ENCODE measurements at regions not wholly inside any gene's neighbourhood (a gene's known extent, or its start where the extent isn't known, plus 50 kb on each side); places are given as distances from the start of the nearest gene placed in this dataset.
"Not testable (repeated sequence)": the region's sequence is repeated elsewhere in the genome, so short reads cannot be mapped to it uniquely, and the experiment has no call there.

DNA sequence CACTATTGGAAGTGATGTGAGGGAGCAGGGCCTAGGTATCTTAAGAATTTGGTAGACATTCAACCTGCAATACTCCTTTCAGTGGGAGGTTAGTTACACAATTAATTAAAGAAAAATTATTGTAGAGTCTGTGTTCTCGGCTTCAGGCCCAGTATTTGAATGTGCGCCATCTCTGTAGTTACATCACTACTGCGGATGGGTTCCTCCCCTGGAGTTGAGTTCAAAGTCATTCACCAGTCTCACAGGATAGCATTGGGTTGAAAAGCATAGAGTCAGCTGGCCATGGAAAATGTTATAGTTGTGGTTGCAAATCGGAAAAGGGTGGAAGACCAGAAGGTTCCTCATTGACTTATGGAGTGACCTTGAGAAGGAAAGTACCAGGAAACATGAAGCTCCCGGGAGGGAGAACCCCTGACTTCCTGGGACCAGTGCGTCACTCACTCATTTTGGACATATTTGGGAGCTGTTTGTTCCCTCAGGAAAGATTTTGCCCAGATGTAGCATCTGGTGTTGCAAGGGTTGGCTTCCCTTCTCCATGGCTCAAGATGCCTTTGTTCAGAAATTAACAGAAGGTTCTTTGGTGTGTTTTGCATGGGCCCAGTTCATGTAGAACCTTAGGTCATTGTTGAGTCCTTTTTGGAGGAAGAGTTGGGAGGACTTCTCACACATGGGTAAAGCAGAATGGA lies 111.8 kb downstream of the SRGAP2 start:
- DNase-seq = not testable (repeated sequence)

DNA sequence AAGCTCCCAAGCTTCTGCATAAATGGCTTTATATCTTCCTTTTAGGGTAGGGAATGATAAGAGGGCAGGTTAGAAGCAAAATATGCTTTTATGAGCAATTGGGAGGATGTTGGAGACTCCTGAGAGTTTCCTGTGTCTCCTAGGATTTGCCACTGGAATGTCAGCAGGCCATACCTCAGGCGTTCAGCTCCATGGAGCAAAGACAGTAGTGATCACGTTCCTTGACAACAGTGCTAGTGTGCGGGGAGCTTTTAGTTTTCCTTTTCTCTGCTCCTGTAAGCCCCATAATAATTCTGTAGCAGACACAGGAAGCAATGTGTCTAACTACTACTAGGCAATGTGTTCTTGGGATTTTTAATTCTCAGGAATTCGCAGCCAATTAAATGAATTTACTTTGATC lies 113.6 kb downstream of the SRGAP2 start:
- not testable (repeated sequence) for DNase-seq

DNA sequence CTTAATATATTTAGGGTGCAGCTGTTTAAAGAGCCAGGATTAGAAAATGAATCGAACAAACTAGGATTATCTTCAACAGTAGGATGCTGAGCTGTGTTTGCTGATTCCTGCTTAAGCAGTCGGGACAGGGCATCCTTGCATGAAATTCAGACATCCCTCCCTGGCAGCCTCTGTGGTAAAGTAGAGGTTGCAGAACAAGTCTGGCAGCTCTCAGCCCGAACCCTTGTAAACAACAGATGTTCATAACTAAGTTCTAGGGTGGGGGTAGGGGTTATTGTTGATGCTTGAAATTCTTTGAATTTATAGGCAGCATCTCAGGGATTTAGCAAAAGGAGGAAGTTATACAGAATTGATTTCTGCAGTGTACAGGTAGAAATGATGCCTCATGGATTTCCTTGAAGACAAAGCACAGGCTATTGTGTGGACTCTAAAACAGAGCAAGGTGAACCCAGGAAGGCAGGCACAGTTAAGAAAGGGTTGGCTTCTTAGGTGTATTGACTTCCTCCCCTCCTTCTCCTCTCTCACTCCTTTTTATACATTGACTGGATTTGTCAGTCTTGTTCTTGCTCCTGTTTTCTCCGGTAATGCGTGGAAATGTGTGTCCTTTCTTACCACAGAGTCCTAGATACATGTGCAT lies 114.7 kb downstream of the SRGAP2 start:
- DNase-seq = not testable (repeated sequence)

DNA sequence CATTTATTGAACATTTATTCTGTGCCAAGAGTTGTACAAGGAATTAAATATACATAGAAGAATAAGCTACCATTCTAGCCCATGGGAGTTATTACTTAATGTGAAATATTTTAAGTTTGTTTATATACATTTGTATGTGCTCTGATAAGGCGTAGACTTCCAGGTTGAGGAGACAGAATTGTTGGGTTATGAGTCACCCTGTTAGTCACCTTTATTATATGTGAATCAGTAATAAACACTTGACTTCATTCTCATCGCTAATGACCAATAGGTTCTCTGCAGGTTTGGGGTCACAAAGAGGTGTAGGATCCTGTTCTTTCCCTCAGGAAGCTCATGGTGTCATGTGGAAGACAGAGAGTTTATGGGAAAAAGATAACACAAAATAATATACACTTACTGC lies 116.9 kb downstream of the SRGAP2 start:
- DNase-seq = not testable (repeated sequence)

DNA sequence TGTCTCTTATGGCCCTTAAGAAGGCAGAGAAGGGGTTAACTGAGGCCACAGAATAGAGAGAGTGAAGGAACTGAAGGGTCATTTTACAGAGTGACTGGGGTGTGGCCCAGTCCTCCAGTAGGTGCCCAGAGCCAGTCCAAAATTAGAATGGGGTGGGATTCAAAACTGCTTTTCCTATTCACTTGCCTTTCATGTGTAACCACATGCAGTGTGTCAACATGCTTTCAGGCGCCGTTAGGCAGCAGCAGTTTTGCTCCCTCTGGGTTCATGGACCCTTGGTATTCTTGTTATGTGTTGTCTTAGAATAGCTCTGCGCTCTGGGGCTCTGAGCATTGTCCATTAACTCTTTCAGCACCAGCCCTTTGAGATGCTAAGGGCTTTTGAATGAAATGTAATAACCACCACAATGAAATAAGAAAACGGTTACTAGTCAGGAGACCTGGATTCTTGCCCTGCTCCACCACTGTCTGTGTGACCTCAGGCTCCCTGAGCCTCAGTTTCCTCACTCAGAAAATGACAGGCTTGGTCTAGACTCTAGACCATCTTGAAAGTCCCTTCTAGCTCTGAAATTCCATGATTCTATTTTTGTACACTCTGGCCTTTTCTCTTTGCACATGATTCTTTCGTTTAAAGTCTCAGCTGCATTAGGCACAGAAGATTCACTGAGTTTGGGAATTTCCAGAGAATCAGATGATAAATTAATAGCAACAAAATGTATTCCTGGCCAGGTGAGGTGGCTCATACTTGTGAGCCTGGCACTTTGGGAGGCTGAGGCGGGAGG lies 123.0 kb downstream of the SRGAP2 start:
- not testable (repeated sequence) for DNase-seq

DNA sequence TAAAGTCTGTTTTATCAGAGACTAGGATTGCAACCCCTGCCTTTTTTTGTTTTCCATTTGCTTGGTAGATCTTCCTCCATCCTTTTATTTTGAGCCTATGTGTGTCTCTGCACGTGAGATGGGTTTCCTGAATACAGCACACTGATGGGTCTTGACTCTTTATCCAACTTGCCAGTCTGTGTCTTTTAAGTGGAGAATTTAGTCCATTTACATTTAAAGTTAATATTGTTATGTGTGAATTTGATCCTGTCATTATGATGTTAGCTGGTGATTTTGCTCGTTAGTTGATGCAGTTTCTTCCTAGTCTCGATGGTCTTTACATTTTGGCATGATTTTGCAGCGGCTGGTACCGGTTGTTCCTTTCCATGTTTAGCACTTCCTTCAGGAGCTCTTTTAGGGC lies 128.3 kb downstream of the SRGAP2 start:
- not testable (repeated sequence) for DNase-seq

DNA sequence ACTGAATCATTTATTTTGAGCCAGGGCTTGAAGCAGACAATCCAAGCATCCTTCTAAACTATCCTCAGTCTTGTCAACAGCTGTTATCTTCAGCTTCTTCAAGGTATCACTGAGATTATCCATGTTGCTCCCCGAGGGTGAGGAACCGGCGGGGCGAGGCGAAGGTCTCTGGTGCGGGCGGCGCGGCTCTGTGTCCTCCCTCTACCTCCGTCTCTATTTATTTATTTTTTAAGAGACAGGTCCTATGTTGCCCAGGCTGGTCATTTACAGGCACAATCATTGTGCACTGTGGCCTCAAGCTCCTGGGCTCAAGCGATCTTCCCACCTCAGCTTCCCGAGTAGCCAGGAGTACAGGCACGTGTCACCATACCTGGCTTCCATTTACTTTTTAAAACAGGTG lies 130.0 kb downstream of the SRGAP2 start:
- DNase-seq = not testable (repeated sequence)

DNA sequence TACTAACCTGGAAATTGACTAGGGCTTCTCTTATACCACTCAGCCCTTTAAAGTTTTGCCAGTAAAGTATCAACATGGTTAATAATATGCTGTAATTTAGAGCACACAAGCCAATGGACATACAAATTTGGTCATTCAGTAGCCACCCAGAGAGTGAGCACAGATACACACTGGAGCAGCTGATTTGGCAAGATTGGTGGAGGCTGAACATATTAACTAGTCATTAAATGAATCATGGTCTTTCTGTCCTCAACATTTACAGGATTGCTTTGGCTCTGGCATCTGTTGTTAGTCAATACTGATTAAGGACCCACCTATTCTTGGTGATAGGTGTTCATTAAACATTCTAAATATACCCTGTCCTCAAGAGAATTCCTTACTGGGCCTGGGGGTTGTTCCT lies 130.6 kb downstream of the SRGAP2 start:
- not testable (repeated sequence) for DNase-seq

DNA sequence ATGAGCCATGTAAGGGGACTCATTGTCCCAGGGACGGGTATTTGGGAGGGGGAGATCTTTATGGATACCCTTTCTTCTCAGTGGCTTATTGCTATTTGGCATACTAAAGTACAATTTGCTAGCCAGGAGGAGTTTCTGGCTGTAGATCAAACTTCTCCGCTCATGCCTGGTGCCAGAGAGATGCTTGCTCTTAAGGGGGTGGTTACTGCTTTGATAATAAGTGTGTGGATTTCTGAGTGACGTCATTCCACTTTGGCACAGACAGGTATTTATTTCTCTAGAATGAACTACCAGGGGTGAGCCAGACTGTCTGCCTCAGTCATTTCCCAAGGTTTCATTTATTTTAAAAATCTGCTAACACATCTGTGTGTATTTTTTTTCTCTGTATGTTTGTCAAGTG lies 131.1 kb downstream of the SRGAP2 start:
- not testable (repeated sequence) for DNase-seq

DNA sequence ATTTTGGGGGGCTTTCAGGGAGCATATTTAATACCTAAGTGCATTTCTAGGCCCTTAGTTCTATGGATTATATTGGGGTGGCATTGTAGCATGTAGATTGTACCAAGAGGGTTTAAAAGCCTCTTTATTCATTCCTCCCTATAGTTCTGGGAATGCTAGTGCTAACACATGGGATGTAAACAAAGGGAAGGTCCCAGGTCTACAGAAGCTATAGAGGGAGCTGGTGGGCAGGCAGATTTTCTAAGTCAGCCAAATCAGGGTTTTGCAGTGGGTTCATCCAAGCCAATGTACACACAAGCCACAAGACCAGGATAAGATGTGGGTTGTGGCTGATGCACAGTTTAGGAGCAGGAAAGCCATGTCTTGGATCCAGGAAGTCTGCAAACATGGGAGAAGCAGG lies 131.8 kb downstream of the SRGAP2 start:
- DNase-seq = not testable (repeated sequence)

DNA sequence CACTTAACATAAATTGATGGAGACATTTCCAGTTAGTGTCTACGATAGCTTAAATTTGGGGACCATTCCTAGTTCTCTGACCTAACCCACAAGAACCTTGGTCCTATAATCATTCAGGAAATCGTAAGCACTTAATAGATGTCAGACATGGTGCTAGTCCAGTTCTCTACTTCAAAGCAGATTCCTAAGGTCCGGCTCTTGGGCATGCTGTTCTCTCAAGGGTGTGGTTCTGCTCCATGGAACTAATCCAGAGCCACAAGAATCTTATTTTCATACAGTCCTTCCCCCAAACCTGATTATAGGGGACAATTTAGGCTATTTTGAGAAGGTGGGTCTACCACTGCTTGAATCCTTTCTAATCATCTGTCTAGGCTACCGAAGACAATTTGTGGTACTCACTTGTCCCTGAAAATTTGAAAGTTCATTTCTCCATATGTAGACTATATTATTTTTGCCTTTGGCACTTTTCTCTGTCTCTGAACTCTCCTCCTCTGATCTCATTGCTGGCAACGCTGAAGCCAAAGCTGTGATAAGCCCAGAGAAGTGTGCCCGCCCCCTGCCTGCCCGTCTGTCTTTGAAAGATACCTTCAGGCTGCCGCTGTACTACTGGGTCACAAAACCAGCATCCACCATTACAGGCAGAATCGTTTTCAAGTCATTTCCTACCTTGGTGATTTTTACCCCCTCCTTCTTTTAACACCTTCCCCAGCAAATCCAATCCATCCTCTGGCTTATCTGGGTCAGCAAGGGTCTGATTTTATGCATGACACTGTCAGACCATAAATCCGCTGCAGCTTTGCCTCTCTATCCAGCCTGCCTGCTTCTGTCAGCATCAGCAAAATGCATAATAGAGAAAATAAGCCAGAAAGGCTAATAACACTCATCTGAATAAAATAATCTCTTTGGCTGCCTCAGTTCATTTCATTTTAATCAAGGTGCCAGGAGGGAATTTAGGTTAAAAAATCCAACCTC lies 132.8 kb downstream of the SRGAP2 start:
- not testable (repeated sequence) for DNase-seq

DNA sequence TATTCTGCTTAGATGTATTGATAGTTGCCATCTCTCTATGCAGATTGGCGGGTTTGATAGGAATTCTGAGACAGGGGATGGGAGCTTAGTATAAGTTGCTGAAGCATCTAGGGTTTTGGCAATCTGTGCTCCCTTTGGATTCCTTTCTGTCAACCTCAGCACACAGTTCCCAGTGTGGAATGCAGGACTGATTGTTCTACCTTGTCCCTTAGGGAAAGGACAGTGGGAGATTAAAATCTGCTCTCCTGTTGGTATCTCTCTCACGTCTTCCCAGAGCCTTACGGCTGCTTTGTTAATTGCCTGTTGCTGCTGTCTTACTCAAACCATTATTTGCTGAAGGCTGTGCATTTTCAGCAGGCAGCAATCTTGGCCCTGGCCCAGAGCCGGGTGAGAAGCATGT lies 133.3 kb upstream of the IKBKE start:
- DNase-seq = not testable (repeated sequence)

DNA sequence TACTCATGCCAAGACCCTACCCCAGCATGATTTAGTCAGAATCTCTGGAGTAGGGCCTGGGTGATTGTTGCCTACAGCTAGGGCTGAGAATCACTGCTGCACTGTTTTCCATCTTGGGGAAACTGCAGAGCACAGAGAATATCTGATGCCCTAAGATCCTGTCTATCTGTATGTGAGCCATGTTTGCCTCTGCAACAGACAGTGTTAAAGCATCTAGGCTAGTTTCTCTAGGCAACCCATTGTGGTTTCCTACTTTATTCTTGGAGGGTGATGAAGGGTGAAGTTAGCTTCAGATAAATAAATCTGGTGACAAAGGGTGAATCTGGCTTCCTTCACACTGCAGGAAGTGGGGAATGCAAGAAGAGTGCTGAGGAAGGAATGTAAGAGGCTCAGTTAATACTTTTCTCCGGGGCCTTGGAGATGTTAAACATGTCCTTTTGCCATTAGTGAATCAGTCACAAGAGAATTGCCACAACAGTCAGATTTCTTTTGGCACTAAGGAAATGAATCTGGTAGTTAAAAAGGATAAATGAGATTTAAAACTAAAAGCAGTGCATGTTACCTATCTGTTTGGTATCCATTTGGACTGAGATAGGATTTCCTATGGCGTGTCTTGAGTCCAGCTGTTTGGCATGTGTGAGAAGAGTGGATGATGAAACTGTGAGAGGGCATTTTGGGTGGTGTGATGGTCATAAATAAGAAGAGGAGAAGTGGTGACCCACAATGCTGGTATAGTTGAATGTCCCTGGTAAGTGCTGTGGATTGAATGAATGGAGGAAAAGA lies 119.6 kb upstream of the IKBKE start:
- DNase-seq = not testable (repeated sequence)

DNA sequence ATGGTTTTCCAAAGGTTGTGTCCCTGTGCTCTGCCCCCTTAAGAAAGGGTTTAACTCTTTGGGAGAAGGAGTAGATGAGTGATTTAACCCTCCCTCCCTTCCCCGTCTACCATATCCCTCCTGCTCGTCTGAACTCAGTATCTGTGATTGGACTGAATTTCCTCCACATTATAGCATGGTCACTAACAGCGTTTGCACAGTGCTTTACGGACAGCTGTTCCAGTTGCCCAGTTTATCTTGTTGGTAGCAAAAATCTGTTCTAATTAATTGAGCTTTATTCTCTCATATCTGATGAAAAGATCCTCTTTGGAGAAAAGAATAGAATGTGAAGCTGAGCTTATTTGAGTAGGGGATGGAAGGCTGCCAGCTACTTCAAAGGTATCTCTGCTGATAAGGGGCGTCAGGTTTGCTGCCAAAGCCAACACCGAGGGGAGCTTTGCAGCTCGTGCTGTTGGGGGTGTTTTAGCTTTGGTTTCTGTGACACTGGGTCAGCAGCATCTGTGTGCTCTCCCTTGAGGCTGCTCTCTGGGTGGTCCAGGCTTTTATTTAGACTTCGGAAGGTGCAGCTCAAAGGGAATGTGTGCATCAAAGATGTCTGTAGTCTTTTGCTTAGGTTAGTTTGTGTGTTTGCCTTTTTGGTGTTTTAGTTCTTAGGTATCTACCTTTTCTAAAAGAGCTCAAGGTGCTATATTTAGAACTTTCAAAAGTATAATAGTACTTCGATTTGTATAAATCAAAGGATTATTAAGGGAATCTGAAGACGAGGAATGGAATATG lies 118.8 kb upstream of the IKBKE start:
- DNase-seq = not testable (repeated sequence)

DNA sequence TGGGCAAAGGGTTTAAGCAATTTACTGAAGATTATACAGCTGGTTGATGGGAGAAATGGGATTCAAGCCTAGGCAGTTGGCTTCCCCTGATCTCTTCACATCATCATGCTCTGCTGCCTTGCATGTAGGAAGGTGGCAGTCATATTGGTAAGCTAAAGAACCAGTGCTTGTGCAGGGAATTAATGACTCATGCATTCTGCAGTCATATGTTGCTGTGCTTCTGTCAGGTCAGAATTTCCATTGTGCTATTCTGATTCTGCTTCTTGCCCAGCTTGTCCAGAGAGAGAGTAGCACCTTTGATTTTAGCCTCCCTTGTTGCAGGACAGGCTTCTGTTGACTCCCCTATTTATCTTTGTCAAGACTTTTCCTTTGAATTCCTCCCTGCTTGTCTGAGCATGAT lies 114.0 kb upstream of the IKBKE start:
- DNase-seq = not testable (repeated sequence)

DNA sequence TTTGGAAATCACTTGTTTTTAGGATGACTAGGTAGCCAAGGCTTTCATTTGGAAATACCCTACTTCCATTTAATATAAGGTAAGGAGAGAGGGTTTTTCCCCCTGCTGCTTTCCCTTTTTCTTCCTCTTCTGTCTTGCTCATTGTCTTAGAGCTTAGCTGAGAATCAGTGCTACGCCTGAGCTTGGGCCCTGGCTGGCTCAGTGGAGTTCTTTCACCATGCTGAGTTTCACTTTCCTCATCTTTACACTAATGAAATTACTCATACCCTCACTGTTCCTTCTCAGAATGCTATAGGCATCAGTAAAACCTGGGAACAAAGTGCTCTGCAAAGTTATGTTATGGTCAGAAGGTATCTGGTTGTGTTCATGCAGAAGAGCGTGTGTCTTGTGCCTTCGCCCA lies 112.3 kb upstream of the IKBKE start:
- not testable (repeated sequence) for DNase-seq

DNA sequence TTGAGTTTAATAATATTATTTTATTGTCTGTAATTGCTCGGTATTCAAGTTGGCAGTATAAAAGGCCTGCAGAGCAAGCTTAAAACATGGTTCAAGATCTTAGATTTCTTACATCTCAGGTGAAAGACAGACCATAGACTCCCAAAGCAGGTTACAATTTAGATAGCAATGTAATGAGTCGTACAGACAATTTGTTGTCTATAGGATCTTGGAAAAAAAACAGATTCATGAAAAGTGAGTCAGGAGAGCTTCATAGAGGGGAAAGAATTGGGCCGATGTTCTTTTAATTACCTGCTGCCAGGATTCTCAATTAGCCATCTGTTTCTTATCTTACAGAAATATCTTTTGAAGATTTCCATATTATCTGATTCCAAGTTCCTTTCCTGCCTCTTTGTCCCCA lies 111.5 kb upstream of the IKBKE start:
- DNase-seq = not testable (repeated sequence)

DNA sequence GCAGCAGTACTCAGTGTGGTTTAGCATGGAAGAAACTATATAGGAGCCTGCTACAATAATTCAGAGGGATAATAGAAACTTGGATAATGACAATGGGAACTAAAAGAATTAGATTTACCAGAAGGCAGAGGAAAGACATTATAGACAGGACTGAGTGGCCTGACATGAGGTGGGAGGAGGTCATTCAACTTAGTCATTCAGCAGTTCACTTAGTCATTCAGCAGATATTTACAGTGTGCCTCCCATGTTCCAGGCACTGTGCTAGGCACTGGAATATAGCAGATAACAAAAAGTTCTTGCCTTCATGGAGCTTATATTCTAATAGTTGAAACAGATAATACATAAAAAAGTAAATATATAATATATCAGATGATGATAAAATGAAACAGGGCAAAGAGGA lies 110.9 kb upstream of the IKBKE start:
- not testable (repeated sequence) for DNase-seq

DNA sequence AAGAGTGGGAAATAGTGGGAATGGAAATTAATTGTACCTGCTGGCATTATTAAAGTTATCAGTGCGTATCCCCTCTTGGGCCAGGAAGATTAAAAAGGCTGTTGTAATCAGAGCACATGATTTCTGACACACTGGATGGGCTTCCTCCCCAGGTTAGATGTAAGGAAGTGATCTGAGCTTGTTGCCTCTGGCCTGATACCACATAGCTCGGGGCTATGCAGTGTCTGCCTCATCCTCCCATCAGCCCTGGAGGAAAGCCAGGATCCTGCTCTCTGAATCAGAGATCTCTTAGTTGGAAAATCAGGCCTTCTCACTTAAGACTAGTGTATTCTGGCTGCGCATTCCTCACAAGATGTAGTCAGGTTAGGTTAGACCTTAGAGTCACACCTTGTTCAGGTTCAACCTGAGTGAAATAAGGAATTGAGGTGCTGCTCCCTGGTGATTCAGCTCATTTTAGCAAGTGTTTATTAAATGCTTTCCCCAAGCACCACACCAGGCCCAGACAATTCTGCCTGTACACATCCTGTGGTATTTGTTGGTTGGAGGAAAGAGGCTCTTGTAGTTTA lies 108.2 kb upstream of the IKBKE start:
- DNase-seq = not testable (repeated sequence)

DNA sequence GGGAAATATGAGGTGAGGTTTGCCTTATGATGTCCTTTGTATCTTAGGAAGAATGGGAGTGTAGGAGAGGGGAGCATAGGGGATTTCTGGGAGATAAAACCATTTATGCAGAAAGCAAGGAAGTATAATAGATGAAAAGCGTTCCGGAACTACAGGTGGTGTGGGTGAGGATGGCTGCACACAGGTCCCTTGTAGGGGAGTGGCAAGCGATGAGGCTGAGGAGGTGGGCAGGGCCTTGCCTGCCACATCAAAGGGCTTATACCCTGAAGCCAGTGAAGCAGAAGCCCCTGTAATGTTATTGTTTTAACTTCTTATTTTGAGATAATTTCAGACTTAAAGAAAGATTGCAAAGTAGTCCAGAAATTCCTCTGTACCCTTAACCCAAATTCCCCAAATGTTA lies 107.3 kb upstream of the IKBKE start:
- DNase-seq = not testable (repeated sequence)

DNA sequence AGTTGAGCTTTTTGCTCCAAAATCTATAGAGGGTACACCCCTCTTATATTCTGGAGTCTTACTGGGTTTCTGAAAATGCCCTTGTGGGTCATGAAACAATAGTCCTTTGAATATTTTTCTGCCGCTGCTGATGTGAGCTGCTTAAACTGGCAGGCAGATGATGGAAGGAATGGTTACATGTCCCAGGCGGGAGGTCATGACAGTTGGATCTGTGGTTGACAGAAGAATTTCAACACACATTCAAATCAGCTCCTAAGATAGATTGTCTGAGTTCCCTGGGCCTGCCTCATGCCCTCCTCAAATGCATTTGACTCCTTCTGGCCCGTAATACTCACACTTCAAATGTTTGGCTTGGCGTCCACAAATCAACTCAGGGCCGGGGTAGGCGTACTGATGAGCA lies 105.0 kb upstream of the IKBKE start:
- not testable (repeated sequence) for DNase-seq

Data from NCI-H187 treated with DMSO at 0.1 percent for 48 hours (cell line).